Testis (tissue), 2 donors: ENCODE measurements at regions not wholly inside any gene's neighbourhood (a gene's known extent, or its start where the extent isn't known, plus 50 kb on each side); places are given as distances from the start of the nearest gene placed in this dataset.

Source experiments
- CTCF ChIP-seq, 3 experiments: fragments of 450-650 bp in 2 of 3; fragments of 200-600 bp in 1 of 3; sonication (generic) in 1 of 3; IDR thresholded peaks; one replicate each; pipeline ENCODE4 v1.5.1; 2016 to 2019; ENCODE audit warnings: antibody characterized with exemption in 3 of 3, mild to moderate bottlenecking in 2 of 3, moderate library complexity in 1 of 3
- POLR2A ChIP-seq: fragments of 450-650 bp; IDR thresholded peaks from one replicate; pipeline ENCODE4 v1.6.1; 2017; ENCODE audit warnings: antibody characterized with exemption, mild to moderate bottlenecking, moderate library complexity

GRCh38 chr12:46458500-46459102 lies 86.0 kb upstream of the SLC38A2 start:
- TF ChIP-seq CTCF (IDR thresholded peaks at IDR 0.05) (no peak), POLR2A (no peak)
